IPS-20b (cell line): ENCODE measurements at regions not wholly inside any gene's neighbourhood (a gene's known extent, or its start where the extent isn't known, plus 50 kb on each side); places are given as distances from the start of the nearest gene placed in this dataset.
"Not testable (repeated sequence)": the region's sequence is repeated elsewhere in the genome, so short reads cannot be mapped to it uniquely, and the experiment has no call there.

ENCODE experiments used
- H3K27ac ChIP-seq: one replicate; pipeline ENCODE4 v1.5.1; 2013; ENCODE audit warnings: low read length
- H3K27me3 ChIP-seq: 2 replicates; pipeline ENCODE4 v1.6.1; 2013; ENCODE audit warnings: mild to moderate bottlenecking, low read length, inconsistent platforms; ENCODE audit not compliant: insufficient read depth
- H3K36me3 ChIP-seq: 2 replicates; pipeline ENCODE4 v1.6.1; 2013; ENCODE audit warnings: low read depth, mild to moderate bottlenecking, inconsistent platforms, low read length, moderate library complexity; ENCODE audit not compliant: insufficient read depth
- H3K4me1 ChIP-seq: 2 replicates; pipeline ENCODE4 v1.6.1; 2013; ENCODE audit warnings: mild to moderate bottlenecking, control low read depth, inconsistent platforms, low read length, moderate library complexity; ENCODE audit not compliant: insufficient read depth
- H3K4me3 ChIP-seq: 2 replicates; pipeline ENCODE4 v1.5.1; 2013; ENCODE audit warnings: mild to moderate bottlenecking, low read length, inconsistent platforms
- H3K9ac ChIP-seq: 2 replicates; pipeline ENCODE4 v1.6.1; 2013; ENCODE audit warnings: low read depth, mild to moderate bottlenecking, inconsistent platforms, low read length, moderate library complexity
- H3K9me3 ChIP-seq: 2 replicates; pipeline ENCODE4 v1.6.1; 2013; ENCODE audit warnings: mild to moderate bottlenecking, low read depth, low read length, inconsistent platforms; ENCODE audit not compliant: insufficient read depth

GRCh38 chr7:118418433-118418832, 193.9 kb downstream of the ANKRD7 start:
- no peak overlapping the region for H3K4me3 ChIP-seq

GRCh38 chr7:118420888-118421287, 196.4 kb downstream of the ANKRD7 start:
- Histone ChIP-seq H3K9me3 (no peaks in the 10 kb centered on the region), H3K9ac (no peak overlapping the region), H3K4me1 (no peaks in the 10 kb centered on the region), H3K36me3 (no peaks in the 10 kb centered on the region), H3K27me3 (no peaks in the 10 kb centered on the region), H3K27ac (no peak overlapping the region), H3K4me3 (no peak overlapping the region)

More at GRCh38 chr7:118418433-118418832, 193.9 kb downstream of the ANKRD7 start:
- H3K4me1 ChIP-seq = no peaks in the 10 kb centered on the region
- no peak overlapping the region for H3K9ac ChIP-seq
- no peak overlapping the region for H3K27ac ChIP-seq
- H3K27me3 ChIP-seq = no peaks in the 10 kb centered on the region
- H3K9me3 ChIP-seq = no peaks in the 10 kb centered on the region
- H3K36me3 ChIP-seq = no peaks in the 10 kb centered on the region

- H3K27me3 ChIP-seq = no peaks in the 10 kb centered on the region
- no peak overlapping the region for H3K4me3 ChIP-seq
- no peaks in the 10 kb centered on the region for H3K36me3 ChIP-seq
- no peaks in the 10 kb centered on the region for H3K4me1 ChIP-seq
- no peak overlapping the region for H3K9ac ChIP-seq
- H3K27ac ChIP-seq = no peak overlapping the region
- H3K9me3 ChIP-seq = peaks cover 10% of the 10 kb centered on the region
Measured at GRCh38 chr7:118429141-118429540, 204.6 kb downstream of the ANKRD7 start.

- no peak overlapping the region for H3K27ac ChIP-seq
- no peaks in the 10 kb centered on the region for H3K4me1 ChIP-seq
- no peaks in the 10 kb centered on the region for H3K27me3 ChIP-seq
- H3K9ac ChIP-seq = no peak overlapping the region
- H3K36me3 ChIP-seq = no peaks in the 10 kb centered on the region
- no peak overlapping the region for H3K4me3 ChIP-seq
- H3K9me3 ChIP-seq = peaks cover 10% of the 10 kb centered on the region
Measured at GRCh38 chr7:118436663-118437062, 212.2 kb downstream of the ANKRD7 start.

- H3K4me3 ChIP-seq, H3K27me3 ChIP-seq, H3K9ac ChIP-seq, H3K4me1 ChIP-seq, H3K27ac ChIP-seq, H3K36me3 ChIP-seq, H3K9me3 ChIP-seq: not testable (repeated sequence)
Measured at GRCh38 chr7:118449030-118449429, 224.5 kb downstream of the ANKRD7 start.

GRCh38 chr7:118449797-118450567, 225.5 kb downstream of the ANKRD7 start:
- no peaks in the 10 kb centered on the region for H3K36me3 ChIP-seq
- no peak overlapping the region for H3K27ac ChIP-seq
- no peak overlapping the region for H3K9ac ChIP-seq
- H3K4me3 ChIP-seq = no peak overlapping the region
- H3K4me1 ChIP-seq = no peaks in the 10 kb centered on the region
- H3K9me3 ChIP-seq = no peaks in the 10 kb centered on the region
- H3K27me3 ChIP-seq = no peaks in the 10 kb centered on the region

GRCh38 chr7:118452128-118452527, 227.6 kb downstream of the ANKRD7 start:
- Histone ChIP-seq H3K4me1 (no peaks in the 10 kb centered on the region), H3K36me3 (no peaks in the 10 kb centered on the region), H3K9me3 (peaks cover 6% of the 10 kb centered on the region), H3K9ac (no peak overlapping the region), H3K4me3 (no peak overlapping the region), H3K27me3 (no peaks in the 10 kb centered on the region), H3K27ac (no peak overlapping the region)

GRCh38 chr7:118467381-118467780, 242.9 kb downstream of the ANKRD7 start:
- Histone ChIP-seq H3K4me3 (no peak overlapping the region), H3K27me3 (no peaks in the 10 kb centered on the region), H3K9ac (no peak overlapping the region), H3K9me3 (no peaks in the 10 kb centered on the region), H3K36me3 (no peaks in the 10 kb centered on the region), H3K4me1 (no peaks in the 10 kb centered on the region), H3K27ac (no peak overlapping the region)

- Histone ChIP-seq H3K27me3 (no peaks in the 10 kb centered on the region), H3K4me3 (no peak overlapping the region), H3K36me3 (no peaks in the 10 kb centered on the region), H3K9me3 (no peaks in the 10 kb centered on the region), H3K4me1 (no peaks in the 10 kb centered on the region), H3K27ac (no peak overlapping the region), H3K9ac (no peak overlapping the region)
Measured at GRCh38 chr7:118472581-118472980, 248.1 kb downstream of the ANKRD7 start.

- Histone ChIP-seq H3K27me3 (no peaks in the 10 kb centered on the region), H3K27ac (no peak overlapping the region), H3K9me3 (no peaks in the 10 kb centered on the region), H3K9ac (no peak overlapping the region), H3K4me1 (no peaks in the 10 kb centered on the region), H3K4me3 (no peak overlapping the region), H3K36me3 (no peaks in the 10 kb centered on the region)
Measured at GRCh38 chr7:118473271-118473670, 248.8 kb downstream of the ANKRD7 start.

GRCh38 chr7:118476036-118476435, 251.5 kb downstream of the ANKRD7 start:
- Histone ChIP-seq H3K27ac (no peak overlapping the region), H3K9ac (no peak overlapping the region), H3K9me3 (0 out of 2 replicates have a peak, but pooled peaks cover under 1% of the 10 kb centered on the region), H3K4me3 (no peak overlapping the region), H3K27me3 (no peaks in the 10 kb centered on the region), H3K4me1 (no peaks in the 10 kb centered on the region), H3K36me3 (no peaks in the 10 kb centered on the region)

- Histone ChIP-seq H3K4me1 (no peaks in the 10 kb centered on the region), H3K36me3 (no peaks in the 10 kb centered on the region), H3K27ac (no peak overlapping the region), H3K27me3 (no peaks in the 10 kb centered on the region), H3K4me3 (no peak overlapping the region), H3K9ac (no peak overlapping the region), H3K9me3 (peaks cover 5% of the 10 kb centered on the region)
Measured at GRCh38 chr7:118477036-118477435, 252.5 kb downstream of the ANKRD7 start.
